ENCODE measurements at regions not wholly inside any gene's neighbourhood (a gene's known extent, or its start where the extent isn't known, plus 50 kb on each side); places are given as distances from the start of the nearest gene placed in this dataset.
A peak's percentile ranks its signal among the peaks of the same experiment; 100 is the strongest.

DNA sequence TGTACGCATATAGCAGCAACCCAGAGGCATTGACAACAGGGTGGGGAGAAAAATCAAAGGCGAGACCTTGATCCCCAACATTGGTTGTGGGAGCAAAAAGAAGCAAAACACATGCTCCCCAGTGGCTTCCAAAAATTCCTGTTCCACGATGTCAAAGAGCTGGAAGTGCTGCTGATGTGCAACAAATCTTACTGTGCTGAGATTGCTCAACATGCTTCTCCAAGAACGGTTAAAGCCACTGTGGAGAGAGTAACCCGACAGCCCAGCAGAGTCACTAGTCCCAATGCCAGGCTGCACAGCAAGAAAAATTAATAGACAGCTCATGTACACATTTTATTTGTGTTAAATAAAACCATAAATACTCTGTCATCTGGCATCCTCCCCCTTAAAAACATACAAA, 179.9 kb upstream of the PFN2 start:
- Histone ChIP-seq H3K9me3 (no peaks in the 10 kb centered on the region), H3K4me1 (no peaks in the 10 kb centered on the region), H3K36me3 (ENCODE audit: control insufficient read depth, insufficient read depth, low read length) (no peaks in the 10 kb centered on the region), H3K4me3 (ENCODE audit: low read depth, low read length) (no peak overlapping the region), H3K27me3 (replicated peaks; ENCODE audit: control insufficient read depth, insufficient read depth, low read length) (no peaks in the 10 kb centered on the region; the same call in 1 of the 2 replicates)
- DNase-seq, result no peak
- peaks cover 6% of the 10 kb centered on the region for H3K4me1 Mint-ChIP-seq (ENCODE audit: low read depth, unreplicated experiment)
- no TSS peak for BruUV-seq (replicated peaks)
- intact Hi-C loops (cut with micrococcal nuclease; ENCODE audit: unreplicated experiment), result no loop called here
- H3K27ac Mint-ChIP-seq (ENCODE audit: unreplicated experiment), result no peak overlapping the region
- ChIA-PET CTCF (no interaction called here), POLR2A (no interaction called here)
- peaks cover 21% of the 10 kb centered on the region for H3K27me3 Mint-ChIP-seq (ENCODE audit: insufficient read depth, unreplicated experiment)
- TF ChIP-seq, protein P1, sequence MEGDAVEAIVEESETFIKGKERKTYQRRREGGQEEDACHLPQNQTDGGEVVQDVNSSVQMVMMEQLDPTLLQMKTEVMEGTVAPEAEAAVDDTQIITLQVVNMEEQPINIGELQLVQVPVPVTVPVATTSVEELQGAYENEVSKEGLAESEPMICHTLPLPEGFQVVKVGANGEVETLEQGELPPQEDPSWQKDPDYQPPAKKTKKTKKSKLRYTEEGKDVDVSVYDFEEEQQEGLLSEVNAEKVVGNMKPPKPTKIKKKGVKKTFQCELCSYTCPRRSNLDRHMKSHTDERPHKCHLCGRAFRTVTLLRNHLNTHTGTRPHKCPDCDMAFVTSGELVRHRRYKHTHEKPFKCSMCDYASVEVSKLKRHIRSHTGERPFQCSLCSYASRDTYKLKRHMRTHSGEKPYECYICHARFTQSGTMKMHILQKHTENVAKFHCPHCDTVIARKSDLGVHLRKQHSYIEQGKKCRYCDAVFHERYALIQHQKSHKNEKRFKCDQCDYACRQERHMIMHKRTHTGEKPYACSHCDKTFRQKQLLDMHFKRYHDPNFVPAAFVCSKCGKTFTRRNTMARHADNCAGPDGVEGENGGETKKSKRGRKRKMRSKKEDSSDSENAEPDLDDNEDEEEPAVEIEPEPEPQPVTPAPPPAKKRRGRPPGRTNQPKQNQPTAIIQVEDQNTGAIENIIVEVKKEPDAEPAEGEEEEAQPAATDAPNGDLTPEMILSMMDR (IDR thresholded peaks at IDR 0.05; ENCODE audit: insufficient read depth in 1 of 2, low read depth in 1 of 2, low read length in 1 of 2, severe bottlenecking in 1 of 2, unreplicated experiment in 1 of 2), result no peak
- peaks cover 9% of the 10 kb centered on the region for H3K9me3 Mint-ChIP-seq (ENCODE audit: unreplicated experiment)
- H3K4me3 Mint-ChIP-seq (ENCODE audit: unreplicated experiment), result no peak overlapping the region
- H3K36me3 Mint-ChIP-seq (ENCODE audit: insufficient read depth, unreplicated experiment), result no peaks in the 10 kb centered on the region

DNA sequence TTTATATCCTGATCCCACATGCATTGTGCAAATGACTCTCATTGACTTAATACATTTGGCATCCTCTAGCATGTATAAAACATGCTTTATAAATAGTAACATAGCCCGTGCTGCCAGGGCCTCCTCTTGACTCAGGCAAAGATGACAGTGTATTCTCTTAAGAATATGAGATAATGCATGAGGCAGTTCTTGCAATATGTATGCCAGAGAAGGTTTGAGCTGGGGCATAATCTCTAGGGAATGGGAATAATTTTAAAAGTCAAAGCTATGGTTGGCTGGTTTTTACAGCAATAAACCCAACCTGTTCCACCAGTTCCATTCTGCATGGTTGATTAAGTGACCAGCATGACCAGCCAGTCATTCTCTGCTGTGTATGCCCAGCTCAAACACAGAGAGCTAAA, 179.0 kb upstream of the PFN2 start:
- Mint-ChIP-seq H3K4me1 (ENCODE audit: low read depth, unreplicated experiment) (peaks cover 6% of the 10 kb centered on the region), H3K27me3 (ENCODE audit: insufficient read depth, unreplicated experiment) (peaks cover 21% of the 10 kb centered on the region), H3K4me3 (ENCODE audit: unreplicated experiment) (no peak overlapping the region), H3K27ac (ENCODE audit: unreplicated experiment) (no peak overlapping the region), H3K36me3 (ENCODE audit: insufficient read depth, unreplicated experiment) (no peaks in the 10 kb centered on the region), H3K9me3 (ENCODE audit: unreplicated experiment) (peaks cover 9% of the 10 kb centered on the region)
- H3K9me3 ChIP-seq, result no peaks in the 10 kb centered on the region
- no peak overlapping the region for H3K4me3 ChIP-seq (ENCODE audit: low read depth, low read length)
- intact Hi-C loops (cut with micrococcal nuclease; ENCODE audit: unreplicated experiment), result no loop called here
- H3K27me3 ChIP-seq (replicated peaks; ENCODE audit: control insufficient read depth, insufficient read depth, low read length), result no peaks in the 10 kb centered on the region; the same call in 1 of the 2 replicates
- no peaks in the 10 kb centered on the region for H3K4me1 ChIP-seq
- DNase-seq, result peak in 1 of 2 experiments; percentile 47
- TF ChIP-seq, protein P1 (IDR thresholded peaks at IDR 0.05; ENCODE audit: insufficient read depth in 1 of 2, low read depth in 1 of 2, low read length in 1 of 2, severe bottlenecking in 1 of 2, unreplicated experiment in 1 of 2), result no peak
- ChIA-PET CTCF (interaction anchor here (1.1 kb wide), 1 partner anchor 35 kb away, joined by 3 read pairs; no protein-coding TSS in a partner anchor), POLR2A (interaction anchor here (1.1 kb wide), 1 partner anchor 179 kb away, joined by 4 read pairs; the partner anchor contains the start of gene PFN2)
- H3K36me3 ChIP-seq (ENCODE audit: control insufficient read depth, insufficient read depth, low read length), result no peaks in the 10 kb centered on the region
- BruUV-seq (replicated peaks), result no TSS peak

DNA sequence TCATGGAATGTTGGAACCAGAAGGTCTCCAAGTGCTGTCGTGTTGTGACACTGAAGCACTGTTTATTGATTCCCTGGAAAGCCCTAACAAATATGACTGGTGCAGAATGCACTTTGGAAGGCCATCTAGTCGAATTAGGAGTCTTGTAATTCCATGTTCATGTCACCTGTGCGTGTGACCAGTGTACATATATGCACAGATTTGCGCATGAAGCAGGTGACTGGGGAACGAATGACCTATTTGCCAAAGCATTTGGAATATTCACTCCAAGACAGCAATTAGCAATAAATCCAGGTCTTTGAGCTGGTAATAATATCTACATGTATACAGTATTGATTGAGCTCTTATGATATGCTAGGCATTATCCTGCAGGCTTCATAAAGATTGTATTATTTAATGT, 177.5 kb upstream of the PFN2 start:
- no peak for DNase-seq
- intact Hi-C loops (cut with micrococcal nuclease; ENCODE audit: unreplicated experiment), result no loop called here

More for the DNA sequence above, 177.5 kb upstream of the PFN2 start:
- H3K27me3 Mint-ChIP-seq (ENCODE audit: insufficient read depth, unreplicated experiment), result peaks cover 17% of the 10 kb centered on the region
- CTCF ChIA-PET, result no interaction called here
- no peak overlapping the region for H3K27ac Mint-ChIP-seq (ENCODE audit: unreplicated experiment)
- TF ChIP-seq, protein P1 (IDR thresholded peaks at IDR 0.05; ENCODE audit: insufficient read depth in 1 of 2, low read depth in 1 of 2, low read length in 1 of 2, severe bottlenecking in 1 of 2, unreplicated experiment in 1 of 2), result no peak
- no TSS peak for BruUV-seq (replicated peaks)
- no peaks in the 10 kb centered on the region for H3K36me3 Mint-ChIP-seq (ENCODE audit: insufficient read depth, unreplicated experiment)
- Histone ChIP-seq H3K4me1 (no peaks in the 10 kb centered on the region), H3K4me3 (ENCODE audit: low read depth, low read length) (no peak overlapping the region), H3K9me3 (no peaks in the 10 kb centered on the region), H3K27me3 (replicated peaks; ENCODE audit: control insufficient read depth, insufficient read depth, low read length) (no peaks in the 10 kb centered on the region; the same call in 1 of the 2 replicates), H3K36me3 (ENCODE audit: control insufficient read depth, insufficient read depth, low read length) (no peaks in the 10 kb centered on the region)
- H3K4me1 Mint-ChIP-seq (ENCODE audit: low read depth, unreplicated experiment), result peaks cover 6% of the 10 kb centered on the region
- POLR2A ChIA-PET, result no interaction called here
- H3K4me3 Mint-ChIP-seq (ENCODE audit: unreplicated experiment), result no peak overlapping the region
- peaks cover 9% of the 10 kb centered on the region for H3K9me3 Mint-ChIP-seq (ENCODE audit: unreplicated experiment)
